ENCODE measurements at regions not wholly inside any gene's neighbourhood (a gene's known extent, or its start where the extent isn't known, plus 50 kb on each side); places are given as distances from the start of the nearest gene placed in this dataset.

DNA sequence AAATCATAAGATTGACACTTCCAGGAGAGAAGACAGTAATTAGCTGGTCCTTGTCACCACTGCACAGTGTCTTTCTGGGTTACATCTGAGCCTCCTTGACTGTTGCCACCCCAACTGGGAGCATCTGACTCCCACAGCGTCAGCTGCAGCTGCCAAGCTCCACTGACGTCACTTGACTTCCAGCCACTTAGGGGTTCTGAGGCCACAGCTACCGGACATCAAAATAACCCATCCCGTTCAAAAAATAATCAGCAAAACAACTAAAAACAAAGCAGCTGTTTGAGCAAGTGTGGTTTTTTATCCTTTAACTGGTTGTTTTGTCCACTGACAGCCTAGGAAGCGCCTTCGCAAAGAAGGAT, 206.5 kb upstream of the AGAP1 start:
- CTCF ChIA-PET, result interaction anchor here (0.9 kb wide), 1 partner anchor 146 kb away, joined by 3 read pairs; no protein-coding TSS in a partner anchor
- DNase-seq (ENCODE audit: low read depth in 1 of 2, low spot score in 1 of 2) (no peak), ATAC-seq (no peak), FAIRE-seq (no peak)
- H3K4me1 ChIP-seq, result peaks cover 9% of the 10 kb centered on the region; the same call in 1 of the 3 replicates
- no peak for TF ChIP-seq MAFK (IDR thresholded peaks at IDR 0.05; ENCODE audit: partially characterized antibody)
- TF ChIP-seq, protein P1, sequence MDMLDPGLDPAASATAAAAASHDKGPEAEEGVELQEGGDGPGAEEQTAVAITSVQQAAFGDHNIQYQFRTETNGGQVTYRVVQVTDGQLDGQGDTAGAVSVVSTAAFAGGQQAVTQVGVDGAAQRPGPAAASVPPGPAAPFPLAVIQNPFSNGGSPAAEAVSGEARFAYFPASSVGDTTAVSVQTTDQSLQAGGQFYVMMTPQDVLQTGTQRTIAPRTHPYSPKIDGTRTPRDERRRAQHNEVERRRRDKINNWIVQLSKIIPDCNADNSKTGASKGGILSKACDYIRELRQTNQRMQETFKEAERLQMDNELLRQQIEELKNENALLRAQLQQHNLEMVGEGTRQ (IDR thresholded peaks at IDR 0.05), result no peak
- TF ChIP-seq ZNF302 (CRISPR knock-in tag; IDR thresholded peaks at IDR 0.05), result no peak
- no peak for TF ChIP-seq CEBPB (IDR thresholded peaks at IDR 0.05)
- no peak for TF ChIP-seq ESRRA (IDR thresholded peaks at IDR 0.05; ENCODE audit: borderline replicate concordance, low read length)
- TF ChIP-seq RNF2 (IDR thresholded peaks at IDR 0.05; ENCODE audit: borderline replicate concordance, low read depth), result no peak
- TF ChIP-seq, protein P2, sequence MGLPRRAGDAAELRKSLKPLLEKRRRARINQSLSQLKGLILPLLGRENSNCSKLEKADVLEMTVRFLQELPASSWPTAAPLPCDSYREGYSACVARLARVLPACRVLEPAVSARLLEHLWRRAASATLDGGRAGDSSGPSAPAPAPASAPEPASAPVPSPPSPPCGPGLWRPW (IDR thresholded peaks at IDR 0.05), result no peak
- TF ChIP-seq JUN (IDR thresholded peaks at IDR 0.05), result no peak
- TF ChIP-seq CHD4 (IDR thresholded peaks at IDR 0.05; ENCODE audit: borderline replicate concordance), result no peak
- no peak for TF ChIP-seq PHF8 (IDR thresholded peaks at IDR 0.05; ENCODE audit: borderline replicate concordance, low read depth)
- no peak for TF ChIP-seq RFX5 (IDR thresholded peaks at IDR 0.05)
- no peak for TF ChIP-seq CBX2 (IDR thresholded peaks at IDR 0.05; ENCODE audit: borderline replicate concordance, low read depth)
- TF ChIP-seq JUNB (IDR thresholded peaks at IDR 0.05), result no peak
- TF ChIP-seq RCOR1 (IDR thresholded peaks at IDR 0.05; ENCODE audit: low read depth, low read length), result no peak
- no peak for TF ChIP-seq FOSB (CRISPR knock-in tag; IDR thresholded peaks at IDR 0.05)
- TF ChIP-seq ZSCAN20 (CRISPR knock-in tag; IDR thresholded peaks at IDR 0.05), result no peak
- no peak for TF ChIP-seq POLR2AphosphoS2 (conservative IDR thresholded peaks at IDR 0.05; ENCODE audit: low read length)
- no peak for TF ChIP-seq NPAS2 (CRISPR knock-in tag; IDR thresholded peaks at IDR 0.05; ENCODE audit: borderline replicate concordance)
- TF ChIP-seq FOSL2 (IDR thresholded peaks at IDR 0.05), result no peak
- no peak for TF ChIP-seq FOSL2 (CRISPR knock-in tag; IDR thresholded peaks at IDR 0.05)
- 83% methylated on average over 6 of the region's 6 CpGs for WGBS (ENCODE audit: missing lambda C conversion rate)
- H3K9me3 ChIP-seq, result no peaks in the 10 kb centered on the region
- no peak overlapping the region for H3K27ac ChIP-seq
- POLR2A ChIA-PET, result no interaction called here
- H3K4me2 ChIP-seq, result no peak overlapping the region
- no peak overlapping the region for H3K4me3 ChIP-seq

DNA sequence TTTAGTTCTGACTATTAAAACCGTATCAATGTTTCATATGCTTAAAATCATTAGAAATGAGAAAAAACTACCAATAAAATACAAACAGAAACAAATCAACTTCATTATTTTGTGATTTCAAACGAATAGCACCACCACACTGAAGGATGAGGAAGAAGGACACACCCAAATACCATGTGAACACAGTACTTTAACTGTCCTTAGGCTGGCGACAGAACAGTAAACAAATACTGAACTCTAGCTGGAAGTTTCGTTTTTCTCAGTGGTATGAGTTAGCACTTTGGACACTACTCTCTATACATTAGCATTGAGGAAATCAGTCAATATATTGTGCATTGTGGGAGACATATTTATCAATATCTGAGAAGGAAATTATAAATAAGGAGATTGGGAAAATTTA, 202.4 kb upstream of the AGAP1 start:
- POLR2A ChIA-PET, result no interaction called here
- no peaks in the 10 kb centered on the region for H3K9me3 ChIP-seq
- peaks cover 9% of the 10 kb centered on the region; the same call in 1 of the 3 replicates for H3K4me1 ChIP-seq
- ATAC-seq (peak in 1 of 2 experiments; percentile 33; a peak in 1 of 6 replicates), FAIRE-seq (no peak), DNase-seq (ENCODE audit: low read depth in 1 of 2, low spot score in 1 of 2) (peak in 1 of 2 experiments; percentile 26)
- peak overlapping the region in 1 of 2 experiments; percentile 12; a peak in 1 of 6 replicates for H3K27ac ChIP-seq
- TF ChIP-seq, protein P3, sequence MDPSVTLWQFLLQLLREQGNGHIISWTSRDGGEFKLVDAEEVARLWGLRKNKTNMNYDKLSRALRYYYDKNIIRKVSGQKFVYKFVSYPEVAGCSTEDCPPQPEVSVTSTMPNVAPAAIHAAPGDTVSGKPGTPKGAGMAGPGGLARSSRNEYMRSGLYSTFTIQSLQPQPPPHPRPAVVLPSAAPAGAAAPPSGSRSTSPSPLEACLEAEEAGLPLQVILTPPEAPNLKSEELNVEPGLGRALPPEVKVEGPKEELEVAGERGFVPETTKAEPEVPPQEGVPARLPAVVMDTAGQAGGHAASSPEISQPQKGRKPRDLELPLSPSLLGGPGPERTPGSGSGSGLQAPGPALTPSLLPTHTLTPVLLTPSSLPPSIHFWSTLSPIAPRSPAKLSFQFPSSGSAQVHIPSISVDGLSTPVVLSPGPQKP (IDR thresholded peaks at IDR 0.05; ENCODE audit: low read depth, low read length), result no peak
- no peak for TF ChIP-seq KDM5A (IDR thresholded peaks at IDR 0.05)
- no peak for TF ChIP-seq HOXB5 (CRISPR knock-in tag; IDR thresholded peaks at IDR 0.05)
- TF ChIP-seq, protein P4, sequence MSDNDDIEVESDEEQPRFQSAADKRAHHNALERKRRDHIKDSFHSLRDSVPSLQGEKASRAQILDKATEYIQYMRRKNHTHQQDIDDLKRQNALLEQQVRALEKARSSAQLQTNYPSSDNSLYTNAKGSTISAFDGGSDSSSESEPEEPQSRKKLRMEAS (IDR thresholded peaks at IDR 0.05), result no peak
- TF ChIP-seq JUN (IDR thresholded peaks at IDR 0.05), result no peak
- TF ChIP-seq, protein P1 (IDR thresholded peaks at IDR 0.05), result no peak
- TF ChIP-seq TFCP2L1 (CRISPR knock-in tag; IDR thresholded peaks at IDR 0.05), result no peak
- no peak for TF ChIP-seq NR3C1 (IDR thresholded peaks at IDR 0.05)
- TF ChIP-seq, protein P5, sequence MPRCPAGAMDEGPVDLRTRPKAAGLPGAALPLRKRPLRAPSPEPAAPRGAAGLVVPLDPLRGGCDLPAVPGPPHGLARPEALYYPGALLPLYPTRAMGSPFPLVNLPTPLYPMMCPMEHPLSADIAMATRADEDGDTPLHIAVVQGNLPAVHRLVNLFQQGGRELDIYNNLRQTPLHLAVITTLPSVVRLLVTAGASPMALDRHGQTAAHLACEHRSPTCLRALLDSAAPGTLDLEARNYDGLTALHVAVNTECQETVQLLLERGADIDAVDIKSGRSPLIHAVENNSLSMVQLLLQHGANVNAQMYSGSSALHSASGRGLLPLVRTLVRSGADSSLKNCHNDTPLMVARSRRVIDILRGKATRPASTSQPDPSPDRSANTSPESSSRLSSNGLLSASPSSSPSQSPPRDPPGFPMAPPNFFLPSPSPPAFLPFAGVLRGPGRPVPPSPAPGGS (IDR thresholded peaks at IDR 0.05), result no peak
- no peak for TF ChIP-seq SMC3 (IDR thresholded peaks at IDR 0.05)
- no peak for TF ChIP-seq NPAS2 (CRISPR knock-in tag; IDR thresholded peaks at IDR 0.05; ENCODE audit: borderline replicate concordance)
- peak overlapping the region; percentile 36; the same call in 2 of the 3 replicates for H3K4me2 ChIP-seq
- 34% methylated on average over 4 of the region's 4 CpGs for WGBS (ENCODE audit: missing lambda C conversion rate)
- CTCF ChIA-PET, result no interaction called here
- H3K4me3 ChIP-seq, result no peak overlapping the region
